Small intestine (tissue), 7 donors: ENCODE measurements at regions not wholly inside any gene's neighbourhood (a gene's known extent, or its start where the extent isn't known, plus 50 kb on each side); places are given as distances from the start of the nearest gene placed in this dataset.
"Not testable (repeated sequence)": the region's sequence is repeated elsewhere in the genome, so short reads cannot be mapped to it uniquely, and the experiment has no call there.

Experiments used
- DNase-seq, 2 donors: peaks; one replicate each; pipeline versions ENCODE4 v3.0.0 to v3.0.0-alpha.2; 2013
- FAIRE-seq: peaks from 2 replicates; lab custom pipeline; 2012; peaks lifted over from hg19 to GRCh38; lab: Jason Lieb, UNC
- H3K27ac ChIP-seq, 3 donors: one replicate each; pipeline ENCODE4 v1.5.1; 2013; ENCODE audit warnings: low read length in 2 of 3, mild to moderate bottlenecking in 2 of 3, control low read depth in 1 of 3, inconsistent platforms in 1 of 3, low read depth in 1 of 3, moderate library complexity in 1 of 3
- H3K27me3 ChIP-seq, 3 donors: one replicate each; pipeline ENCODE4 v1.6.1; 2013; ENCODE audit warnings: low read length in 3 of 3, inconsistent platforms in 1 of 3; ENCODE audit not compliant: control insufficient read depth in 3 of 3, insufficient read depth in 3 of 3
- H3K36me3 ChIP-seq, 3 donors: one replicate each; pipeline ENCODE4 v1.6.1; 2013; ENCODE audit warnings: low read length in 3 of 3, inconsistent platforms in 1 of 3, low read depth in 1 of 3, mild to moderate bottlenecking in 1 of 3, moderate library complexity in 1 of 3; ENCODE audit not compliant: control insufficient read depth in 3 of 3, insufficient read depth in 2 of 3
- H3K4me1 ChIP-seq, 3 donors: one replicate each; pipeline ENCODE4 v1.6.1; 2013; ENCODE audit warnings: low read length in 2 of 3, inconsistent platforms in 1 of 3, low read depth in 1 of 3, mild to moderate bottlenecking in 1 of 3, moderate library complexity in 1 of 3; ENCODE audit not compliant: control insufficient read depth in 3 of 3, insufficient read depth in 2 of 3
- H3K4me3 ChIP-seq, 3 donors: one replicate each; pipeline ENCODE4 v1.5.1; 2013; ENCODE audit warnings: low read length in 3 of 3, control low read depth in 1 of 3, inconsistent platforms in 1 of 3, low read depth in 1 of 3, mild to moderate bottlenecking in 1 of 3, moderate library complexity in 1 of 3
- H3K9me3 ChIP-seq, 2 donors: one replicate each; pipeline ENCODE4 v1.6.1; 2013; ENCODE audit warnings: low read depth in 1 of 2, low read length in 1 of 2; ENCODE audit not compliant: control insufficient read depth in 2 of 2, insufficient read depth in 1 of 2
- whole genome bisulfite sequencing, 3 donors: extraction: QIAGEN DNeasy Blood & Tissue Kit; methylation state at CpG; one replicate each; pipeline ENCODE4 v1.1.7; 2013; 5-methylcytosine and 5-hydroxymethylcytosine counted together
- donor health status: healthy with polysubstance abuse.
- donor health status: control.
- donor health status: control.
- donor health status: Bipolar disorder and iron deficiency.
- donor health status: healthy.

DNA sequence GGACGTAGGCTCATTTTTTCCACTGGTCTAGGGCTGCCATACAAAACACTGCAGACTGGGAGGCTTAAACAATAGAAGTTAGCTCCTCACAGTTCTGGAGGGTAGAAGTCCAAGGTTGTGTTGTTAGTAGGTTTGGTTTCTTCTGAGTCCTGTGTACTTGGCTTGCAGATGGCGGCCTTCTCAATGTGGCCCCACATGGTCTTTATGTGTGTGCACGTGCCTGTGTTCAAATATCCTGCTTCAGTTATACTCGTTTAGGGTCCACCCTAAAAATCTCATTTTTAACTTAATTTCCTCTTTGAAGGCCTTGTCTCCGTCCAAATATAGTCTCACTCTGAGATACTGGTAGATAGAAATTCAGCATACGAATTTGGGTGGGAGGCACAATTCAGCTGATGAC is 542.4 kb downstream of the HAPSTR1 start:
- Histone ChIP-seq H3K27me3 (no peaks in the 10 kb centered on the region), H3K4me1 (no peaks in the 10 kb centered on the region), H3K27ac (no peak overlapping the region), H3K36me3 (no peaks in the 10 kb centered on the region), H3K9me3 (peaks cover 0 to 10% of the 10 kb centered on the region in 2 donors), H3K4me3 (no peak overlapping the region)
- no peak for FAIRE-seq
- WGBS, 3 donors = 74 to 79% (median 75%) methylated on average over 6 of the region's 6 CpGs
- DNase-seq = no peak

DNA sequence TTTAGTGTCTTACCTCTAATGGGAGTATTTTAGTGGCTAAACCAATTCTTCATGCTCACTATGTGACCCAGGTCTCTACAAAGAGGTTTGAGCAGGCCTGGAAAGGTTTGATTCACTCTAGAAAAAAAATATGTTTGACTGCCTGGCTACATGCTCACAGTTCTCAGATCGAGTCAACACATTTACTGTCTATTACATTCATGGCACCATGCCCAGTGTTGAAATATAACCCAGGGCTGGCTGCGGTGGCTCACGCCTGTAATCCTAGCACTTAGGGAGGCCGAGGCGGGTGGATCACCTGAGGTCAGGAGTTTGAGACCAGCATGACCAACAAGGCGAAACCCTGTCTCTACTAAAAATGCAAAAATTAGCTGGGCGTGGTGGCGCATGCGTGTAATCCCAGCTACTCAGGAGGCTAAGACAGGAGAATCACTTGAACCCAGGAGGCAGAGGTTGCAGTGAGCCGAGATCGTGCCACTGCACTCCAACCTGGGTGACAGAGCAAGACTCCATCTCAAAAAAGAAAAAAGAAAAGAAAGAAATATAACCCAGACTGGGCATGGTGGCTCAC is 543.8 kb downstream of the HAPSTR1 start:
- not testable (repeated sequence) for H3K36me3 ChIP-seq, FAIRE-seq, DNase-seq, H3K4me3 ChIP-seq, H3K27ac ChIP-seq, H3K4me1 ChIP-seq, H3K27me3 ChIP-seq
- WGBS, 3 donors = 76 to 85% (median 77%) methylated on average over 11 of the region's 11 CpGs
- peaks cover 0 to 10% of the 10 kb centered on the region in 2 donors for H3K9me3 ChIP-seq

DNA sequence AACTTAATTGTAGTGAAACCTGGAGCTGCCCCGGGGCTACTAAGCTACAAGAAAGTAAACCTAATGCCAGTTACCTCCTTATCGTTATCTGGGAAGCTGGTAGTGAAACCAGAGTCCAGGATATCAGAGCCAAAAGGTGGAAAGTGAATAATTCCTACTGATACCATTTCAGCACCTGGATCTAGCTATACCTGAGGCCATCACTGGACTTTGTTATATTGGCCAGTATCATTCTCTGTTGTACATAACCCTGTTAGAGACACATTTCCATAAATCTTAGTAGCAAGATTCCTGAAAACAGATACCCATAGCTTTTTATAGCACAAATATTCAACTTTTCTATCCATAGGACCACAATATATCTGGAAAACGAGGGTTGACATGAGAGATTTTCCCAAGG is 538.0 kb downstream of the GRIN2A start:
- Histone ChIP-seq H3K27ac (no peak overlapping the region), H3K36me3 (no peaks in the 10 kb centered on the region), H3K4me1 (no peaks in the 10 kb centered on the region), H3K9me3 (no peaks in the 10 kb centered on the region), H3K27me3 (no peaks in the 10 kb centered on the region), H3K4me3 (no peak overlapping the region)
- DNase-seq = no peak
- no peak for FAIRE-seq
- WGBS, 3 donors = 33 to 66% (median 39%) methylated on average over 3 of the region's 3 CpGs

DNA sequence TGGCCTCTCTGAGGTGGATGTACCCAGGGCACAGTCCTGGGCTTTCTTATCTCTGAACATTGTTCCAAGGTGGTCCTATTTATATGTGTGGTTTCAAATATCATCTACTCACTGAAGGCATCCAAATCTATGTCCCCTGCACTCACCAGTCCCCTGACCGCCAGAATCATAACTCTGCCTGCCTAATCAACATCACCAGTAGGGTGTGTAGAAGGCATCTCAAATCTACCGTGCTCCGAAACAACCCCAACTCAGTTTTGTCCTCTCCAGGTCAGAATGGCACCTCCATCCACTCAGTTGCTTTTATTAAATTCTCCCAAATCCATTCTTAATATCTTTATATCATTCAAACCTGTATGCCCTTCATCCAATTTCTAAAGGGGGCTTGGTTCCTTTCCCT is 536.3 kb downstream of the GRIN2A start:
- WGBS, 3 donors = 81 to 94% (median 91%) methylated on average over 3 of the region's 3 CpGs
- Histone ChIP-seq H3K27ac (no peak overlapping the region), H3K9me3 (no peaks in the 10 kb centered on the region), H3K27me3 (no peaks in the 10 kb centered on the region), H3K4me3 (no peak overlapping the region), H3K36me3 (no peaks in the 10 kb centered on the region), H3K4me1 (no peaks in the 10 kb centered on the region)
- DNase-seq (no peak), FAIRE-seq (no peak)

DNA sequence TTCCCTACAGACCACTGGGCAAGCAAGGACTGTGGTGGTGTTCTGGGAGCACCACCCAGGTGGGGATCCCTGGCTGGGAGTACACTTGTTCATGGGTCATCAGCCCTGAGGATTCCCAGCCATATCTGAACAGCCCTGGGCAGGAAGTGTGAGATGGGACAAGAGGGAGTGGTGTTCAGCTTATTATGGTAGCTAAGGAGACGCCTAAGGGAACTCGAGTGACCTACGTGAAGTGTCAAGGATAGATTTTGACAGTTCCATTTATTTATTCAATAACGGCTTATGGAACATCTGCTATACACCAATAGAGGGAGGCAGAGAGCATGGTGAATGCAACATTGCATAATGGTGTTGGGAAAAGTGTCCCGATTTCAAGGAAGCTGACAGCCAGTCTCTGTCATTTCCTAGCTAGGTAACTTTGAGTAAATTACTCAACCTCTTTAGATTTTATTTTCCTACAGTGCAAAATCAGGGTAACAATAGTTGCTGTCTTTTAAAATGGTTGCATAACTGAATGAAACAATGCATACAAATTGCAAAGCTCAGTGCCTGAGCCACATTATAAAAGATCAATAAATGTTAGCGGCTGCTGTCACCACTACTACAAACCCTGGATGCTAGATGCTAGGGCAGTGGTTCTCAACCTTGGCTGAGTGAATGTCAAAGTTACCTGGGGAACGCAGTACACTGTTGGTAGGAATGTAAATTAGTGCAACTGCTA is 534.1 kb downstream of the GRIN2A start:
- Histone ChIP-seq H3K4me3 (no peak overlapping the region), H3K36me3 (no peaks in the 10 kb centered on the region), H3K9me3 (no peaks in the 10 kb centered on the region), H3K27me3 (no peaks in the 10 kb centered on the region), H3K4me1 (no peaks in the 10 kb centered on the region), H3K27ac (no peak overlapping the region)
- FAIRE-seq = no peak
- peak; percentile 49 to 61 for DNase-seq
- 18 to 29% (median 23%) methylated on average over 7 of the region's 7 CpGs for WGBS, 3 donors

DNA sequence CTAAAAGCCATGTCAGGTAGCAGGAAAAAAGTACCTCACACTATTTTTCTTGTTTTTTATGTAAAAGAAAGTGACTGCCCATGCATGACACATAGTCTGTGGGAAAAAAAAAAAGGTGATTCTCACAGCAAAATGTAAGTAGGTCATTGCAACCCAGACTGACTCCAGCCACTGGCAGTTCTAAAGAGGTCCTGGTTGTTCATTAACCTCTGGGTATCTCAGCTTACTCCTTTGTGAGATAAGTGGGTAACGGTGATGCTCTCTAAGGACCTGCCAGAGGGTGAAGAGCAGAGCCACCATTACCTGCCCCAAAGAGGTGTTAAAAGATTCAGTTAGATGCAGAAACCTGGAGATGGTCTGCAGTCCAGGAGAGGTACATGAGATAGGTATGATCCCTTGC is 531.9 kb downstream of the GRIN2A start:
- Histone ChIP-seq H3K27me3 (no peaks in the 10 kb centered on the region), H3K9me3 (no peaks in the 10 kb centered on the region), H3K36me3 (no peaks in the 10 kb centered on the region), H3K4me1 (no peaks in the 10 kb centered on the region), H3K27ac (no peak overlapping the region), H3K4me3 (no peak overlapping the region)
- FAIRE-seq (no peak), DNase-seq (no peak)
- WGBS, 3 donors = 5 to 76% (median 32%) methylated on average over 1 of the region's 1 CpG

DNA sequence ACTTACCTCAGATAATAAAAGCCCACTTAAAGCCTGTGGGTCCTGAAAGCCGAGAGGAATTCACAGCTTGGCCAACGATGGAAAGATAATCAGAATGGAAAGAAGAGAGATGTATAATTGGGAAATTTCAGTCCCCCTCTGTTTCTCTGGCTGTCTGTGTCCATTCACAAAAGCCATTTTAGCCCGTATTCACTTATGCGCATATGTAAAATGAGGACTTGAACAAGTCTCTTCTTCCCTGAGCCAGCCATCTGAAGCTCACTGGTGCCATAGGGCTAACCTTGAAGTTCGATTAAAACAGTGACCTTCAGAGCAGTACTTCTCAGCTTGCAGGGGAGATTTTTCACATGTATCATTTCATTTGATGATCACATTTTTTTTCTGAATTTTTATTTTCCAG is 527.2 kb downstream of the GRIN2A start:
- H3K9me3 ChIP-seq = no peaks in the 10 kb centered on the region
- no peaks in the 10 kb centered on the region for H3K36me3 ChIP-seq
- no peak for FAIRE-seq
- no peak for DNase-seq
- no peak overlapping the region for H3K27ac ChIP-seq
- no peak overlapping the region for H3K4me3 ChIP-seq
- H3K27me3 ChIP-seq = no peaks in the 10 kb centered on the region
- 85 to 89% (median 87%) methylated on average over 5 of the region's 5 CpGs for WGBS, 3 donors
- H3K4me1 ChIP-seq = no peaks in the 10 kb centered on the region

DNA sequence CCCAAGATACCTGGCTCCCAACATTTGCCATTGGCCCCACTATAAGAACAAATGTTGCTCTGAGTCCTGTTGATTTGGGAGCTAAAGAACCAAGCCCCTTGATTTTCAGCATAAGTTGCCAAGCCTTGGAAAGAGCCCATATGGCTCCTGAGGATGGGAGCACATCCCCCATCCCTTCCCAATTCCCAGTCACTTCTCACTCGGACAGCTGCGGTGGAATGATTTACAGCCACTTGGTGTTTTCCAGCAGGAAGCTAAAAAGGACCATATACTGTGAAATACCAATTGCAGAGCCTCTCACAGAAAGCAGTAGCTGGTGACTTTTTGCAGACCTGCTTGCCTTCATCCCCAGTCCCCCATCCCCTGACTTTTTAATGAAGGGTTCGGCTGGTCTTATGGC is 524.6 kb downstream of the GRIN2A start:
- Histone ChIP-seq H3K4me1 (no peaks in the 10 kb centered on the region), H3K9me3 (no peaks in the 10 kb centered on the region), H3K4me3 (no peak overlapping the region), H3K27ac (no peak overlapping the region), H3K36me3 (no peaks in the 10 kb centered on the region), H3K27me3 (no peaks in the 10 kb centered on the region)
- FAIRE-seq (no peak), DNase-seq (no peak)
- WGBS, 3 donors = 19 to 58% (median 31%) methylated on average over 3 of the region's 3 CpGs

DNA sequence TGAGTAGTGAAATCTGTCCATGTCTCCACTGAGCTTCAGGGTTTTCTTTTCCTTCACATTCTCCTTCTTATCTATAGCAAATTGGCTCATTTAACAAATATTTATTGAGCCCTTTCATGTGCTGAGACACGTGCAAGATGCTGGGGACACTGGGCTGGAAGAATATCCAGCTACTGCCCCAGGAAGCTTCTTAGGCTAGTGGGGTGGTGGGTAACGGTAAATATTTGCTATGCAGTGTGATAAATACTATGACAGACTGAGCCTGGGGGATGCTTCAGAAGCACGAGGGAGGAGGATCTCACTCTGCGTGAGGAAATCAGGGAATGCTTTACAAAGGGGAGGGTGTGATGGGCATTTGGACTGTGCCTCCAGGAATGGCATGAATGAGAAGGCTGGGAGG is 524.1 kb downstream of the GRIN2A start:
- Histone ChIP-seq H3K9me3 (no peaks in the 10 kb centered on the region), H3K4me3 (no peak overlapping the region), H3K27ac (no peak overlapping the region), H3K4me1 (no peaks in the 10 kb centered on the region), H3K36me3 (no peaks in the 10 kb centered on the region), H3K27me3 (no peaks in the 10 kb centered on the region)
- FAIRE-seq = no peak
- 15 to 22% (median 22%) methylated on average over 4 of the region's 4 CpGs for WGBS, 3 donors
- peak in 1 of 2 donors; percentile 13 for DNase-seq
